HepG2 (cell line): ENCODE measurements at regions not wholly inside any gene's neighbourhood (a gene's known extent, or its start where the extent isn't known, plus 50 kb on each side); places are given as distances from the start of the nearest gene placed in this dataset.

Experiments
- ATAC-seq: fragments of 200-7000 bp; cut with Tn5 transposase; 3 replicates; pipeline ENCODE4 v1.9.1; 2020; ENCODE audit warnings: mild to moderate bottlenecking, moderate library complexity
- BruUV-seq: library from RNA; stranded (reverse); fragments of 400-500 nt; replicated peaks from 2 replicates; lab custom pipeline; 2021; lab: Mats Ljungman, UMichigan
- CTCF ChIA-PET: fragments of 300-600 bp; formaldehyde crosslinking; extraction: SDS; loops from one replicate; lab custom pipeline; 2021; ENCODE audit warnings: low total read pairs, inconsistent platforms, low intra/inter-chr PET ratio; lab: Yijun Ruan, JAX
- POLR2A ChIA-PET: fragments of 350-600 bp; sonication (Branson Sonifier 250); formaldehyde crosslinking; loops from one replicate; lab custom pipeline; 2020; ENCODE audit warnings: antibody characterized with exemption, inconsistent platforms; lab: Yijun Ruan, JAX
- DNase-seq: peaks from one replicate; pipeline ENCODE4 v3.0.0-alpha.2; 2015; ENCODE audit warnings: low spot score
- FAIRE-seq: peaks from 3 replicates; lab custom pipeline; 2011; peaks lifted over from hg19 to GRCh38; lab: Jason Lieb, UNC
- H2AFZ ChIP-seq: one replicate; pipeline ENCODE4 v1.6.1; 2011; ENCODE audit warnings: low read length, inconsistent platforms
- H3K27ac ChIP-seq: fragments of 300-600 bp; 3 replicates; pipeline ENCODE4 v1.8.0; 2011; ENCODE audit warnings: mixed run types, mild to moderate bottlenecking, mixed read lengths, low read length, inconsistent platforms; ENCODE audit not compliant: insufficient read depth; ENCODE audit errors: extremely low read length
- H3K27me3 ChIP-seq, 2 experiments: fragments of 200-600 bp in 1 of 2; 2 replicates in 1 of 2; 3 replicates in 1 of 2; pipeline versions ENCODE4 v1.6.0 to v1.8.0; 2011; ENCODE audit warnings: low read length in 2 of 2, mild to moderate bottlenecking in 2 of 2, moderate library complexity in 2 of 2, inconsistent platforms in 1 of 2; ENCODE audit not compliant: insufficient read depth in 2 of 2, control insufficient read depth in 1 of 2
- H3K36me3 ChIP-seq, 2 experiments: fragments of 200-600 bp in 1 of 2; replicated peaks in 1 of 2; 2 replicates in 1 of 2; 3 replicates in 1 of 2; pipeline versions ENCODE4 v1.5.1 to v1.8.0; 2011; ENCODE audit warnings: low read length in 2 of 2, inconsistent platforms in 1 of 2; ENCODE audit not compliant: insufficient read depth in 2 of 2, control insufficient read depth in 1 of 2
- H3K4me1 ChIP-seq: 2 replicates; pipeline ENCODE4 v1.5.1; 2012; ENCODE audit warnings: low read length, inconsistent platforms; ENCODE audit not compliant: insufficient read depth
- H3K4me2 ChIP-seq: 2 replicates; pipeline ENCODE4 v1.6.0; 2011; ENCODE audit warnings: low read depth, low read length, inconsistent platforms
- H3K4me3 ChIP-seq, 3 experiments: fragments of 200-600 bp in 1 of 3; sonication (generic), shearing (Covaris generic) in 1 of 3; replicated peaks in 1 of 3; 2 replicates each; pipeline ENCODE4 v1.5.1; 2011 to 2016; ENCODE audit warnings: low read length in 3 of 3, inconsistent platforms in 2 of 3, low read depth in 2 of 3, mild to moderate bottlenecking in 2 of 3, control low read depth in 1 of 3, mixed read lengths in 1 of 3; ENCODE audit not compliant: insufficient read depth in 1 of 3
- H3K79me2 ChIP-seq: one replicate; pipeline ENCODE4 v1.6.1; 2011; ENCODE audit warnings: low read length, inconsistent platforms; ENCODE audit not compliant: insufficient read depth
- H3K9ac ChIP-seq: 2 replicates; pipeline ENCODE4 v1.6.0; 2011; ENCODE audit warnings: mild to moderate bottlenecking, low read depth, low read length, inconsistent platforms; ENCODE audit not compliant: insufficient read depth
- H3K9me3 ChIP-seq: 2 replicates; pipeline ENCODE4 v1.5.1; 2012; ENCODE audit warnings: mild to moderate bottlenecking, low read length
- H4K20me1 ChIP-seq: 2 replicates; pipeline ENCODE4 v1.6.0; 2011; ENCODE audit warnings: inconsistent platforms, mild to moderate bottlenecking, low read length, moderate library complexity; ENCODE audit not compliant: insufficient read depth
- DPF2 ChIP-seq: sonication (generic); formaldehyde crosslinking; IDR thresholded peaks from 2 replicates; pipeline ENCODE4 v1.4.0; 2020; ENCODE audit warnings: mild to moderate bottlenecking, low read depth, missing genetic modification reagents, borderline replicate concordance
- HIVEP1 ChIP-seq: sonication (generic); formaldehyde crosslinking; IDR thresholded peaks from 2 replicates; pipeline ENCODE4 v1.4.0; 2020; ENCODE audit warnings: mild to moderate bottlenecking, missing genetic modification reagents
- KDM3A ChIP-seq: IDR thresholded peaks from 2 replicates; pipeline ENCODE4 v1.6.1; 2018; ENCODE audit warnings: low read depth, missing compliant biosample characterization
- KDM5A ChIP-seq: fragments of 200-600 bp; sonication (generic); IDR thresholded peaks from 2 replicates; pipeline ENCODE4 v1.7.0; 2018; ENCODE audit warnings: antibody characterized with exemption, mild to moderate bottlenecking, low read length, borderline replicate concordance
- SALL2 ChIP-seq: sonication (generic); formaldehyde crosslinking; IDR thresholded peaks from 2 replicates; pipeline ENCODE4 v1.8.1; 2023; ENCODE audit warnings: mild to moderate bottlenecking, missing genetic modification reagents, inconsistent platforms
- TEAD2 ChIP-seq: sonication (generic); formaldehyde crosslinking; IDR thresholded peaks from 2 replicates; pipeline ENCODE4 v1.9.0; 2021; ENCODE audit warnings: missing genetic modification reagents
- ZFP1 ChIP-seq: IDR thresholded peaks from 2 replicates; pipeline ENCODE4 v1.6.1; 2016
- ZNF430 ChIP-seq: sonication (generic); formaldehyde crosslinking; IDR thresholded peaks from 2 replicates; pipeline ENCODE4 v1.9.0; 2021; ENCODE audit warnings: mild to moderate bottlenecking, missing genetic modification reagents
- ZNF607 ChIP-seq: sonication (generic); formaldehyde crosslinking; IDR thresholded peaks from 2 replicates; pipeline ENCODE4 v1.5.1; 2020; ENCODE audit warnings: missing genetic modification reagents, mild to moderate bottlenecking, borderline replicate concordance
- in situ Hi-C: cut with HindIII; loops from 2 replicates; pipeline ENCODE4 v1.10.0; 2017; ENCODE audit warnings: low pct_unique_long_range_greater_than_20kb; ENCODE audit not compliant: extremely low pct_ligation_motif_present
- intact Hi-C: fragments of 100-400 bp; cut with micrococcal nuclease; formaldehyde crosslinking; loops from one replicate; pipeline ENCODE4 v1.10.0; 2022; ENCODE audit not compliant: unreplicated experiment
- TF ChIP-seq, protein P1 (sequence below): sonication (generic); formaldehyde crosslinking; IDR thresholded peaks from 2 replicates; pipeline ENCODE4 v1.9.0; 2022; ENCODE audit warnings: missing genetic modification reagents, mild to moderate bottlenecking, borderline replicate concordance
- TF ChIP-seq, protein P2 (sequence below): sonication (generic); formaldehyde crosslinking; IDR thresholded peaks from 2 replicates; pipeline ENCODE4 v1.4.0; 2020; ENCODE audit warnings: missing genetic modification reagents

DNA sequence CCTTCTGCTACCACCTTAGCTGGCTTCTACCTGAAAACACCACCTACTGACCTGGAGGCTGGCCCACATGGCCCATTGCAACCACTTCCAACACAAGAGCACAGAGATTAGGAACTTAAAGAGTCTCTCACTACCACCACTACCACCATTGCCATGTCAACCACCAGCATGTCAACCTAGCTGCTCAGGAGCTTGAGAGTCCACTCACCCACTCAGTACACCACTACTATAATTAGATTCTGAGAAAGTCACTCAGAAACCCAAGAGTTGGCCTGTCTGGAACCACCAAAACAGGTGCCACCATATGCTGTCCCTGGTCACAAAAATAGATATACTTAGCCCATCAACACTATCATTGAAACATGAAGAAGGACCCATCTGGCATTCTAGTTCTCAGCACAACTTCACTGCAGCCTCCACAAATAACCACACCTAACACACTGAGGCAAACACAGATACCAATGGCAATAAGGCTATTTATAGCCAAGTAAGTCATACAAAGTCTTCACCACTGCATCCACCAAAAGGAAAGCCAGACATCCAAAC, 806.7 kb upstream of the EPHA6 start:
- DNase-seq = no peak
- ATAC-seq = no peak
- H3K4me1 ChIP-seq = no peaks in the 10 kb centered on the region
- no peaks in the 10 kb centered on the region for H4K20me1 ChIP-seq
- no peak overlapping the region for H3K27ac ChIP-seq
- no peaks in the 10 kb centered on the region for H3K9me3 ChIP-seq
- ChIA-PET CTCF (no interaction called here), POLR2A (no interaction called here)
- intact Hi-C loops = no loop called here
- no peaks in the 10 kb centered on the region for H3K36me3 ChIP-seq
- H3K27me3 ChIP-seq = no peaks in the 10 kb centered on the region
- H3K9ac ChIP-seq = no peak overlapping the region
- H3K4me2 ChIP-seq = no peak overlapping the region
- H3K79me2 ChIP-seq = no peaks in the 10 kb centered on the region
- in situ Hi-C loops = no loop called here
- TF ChIP-seq DPF2 (CRISPR knock-in tag) (no peak), TEAD2 (CRISPR knock-in tag) (no peak), ZNF607 (no peak), ZNF430 (CRISPR knock-in tag) (no peak), HIVEP1 (no peak), SALL2 (CRISPR knock-in tag) (no peak), ZFP1 (CRISPR knock-in tag) (no peak), KDM5A (no peak), KDM3A (CRISPR knock-in tag) (no peak)
- TF ChIP-seq, protein P1, sequence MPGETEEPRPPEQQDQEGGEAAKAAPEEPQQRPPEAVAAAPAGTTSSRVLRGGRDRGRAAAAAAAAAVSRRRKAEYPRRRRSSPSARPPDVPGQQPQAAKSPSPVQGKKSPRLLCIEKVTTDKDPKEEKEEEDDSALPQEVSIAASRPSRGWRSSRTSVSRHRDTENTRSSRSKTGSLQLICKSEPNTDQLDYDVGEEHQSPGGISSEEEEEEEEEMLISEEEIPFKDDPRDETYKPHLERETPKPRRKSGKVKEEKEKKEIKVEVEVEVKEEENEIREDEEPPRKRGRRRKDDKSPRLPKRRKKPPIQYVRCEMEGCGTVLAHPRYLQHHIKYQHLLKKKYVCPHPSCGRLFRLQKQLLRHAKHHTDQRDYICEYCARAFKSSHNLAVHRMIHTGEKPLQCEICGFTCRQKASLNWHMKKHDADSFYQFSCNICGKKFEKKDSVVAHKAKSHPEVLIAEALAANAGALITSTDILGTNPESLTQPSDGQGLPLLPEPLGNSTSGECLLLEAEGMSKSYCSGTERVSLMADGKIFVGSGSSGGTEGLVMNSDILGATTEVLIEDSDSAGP (CRISPR knock-in tag) = no peak
- TF ChIP-seq, protein P2, sequence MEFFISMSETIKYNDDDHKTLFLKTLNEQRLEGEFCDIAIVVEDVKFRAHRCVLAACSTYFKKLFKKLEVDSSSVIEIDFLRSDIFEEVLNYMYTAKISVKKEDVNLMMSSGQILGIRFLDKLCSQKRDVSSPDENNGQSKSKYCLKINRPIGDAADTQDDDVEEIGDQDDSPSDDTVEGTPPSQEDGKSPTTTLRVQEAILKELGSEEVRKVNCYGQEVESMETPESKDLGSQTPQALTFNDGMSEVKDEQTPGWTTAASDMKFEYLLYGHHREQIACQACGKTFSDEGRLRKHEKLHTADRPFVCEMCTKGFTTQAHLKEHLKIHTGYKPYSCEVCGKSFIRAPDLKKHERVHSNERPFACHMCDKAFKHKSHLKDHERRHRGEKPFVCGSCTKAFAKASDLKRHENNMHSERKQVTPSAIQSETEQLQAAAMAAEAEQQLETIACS (CRISPR knock-in tag) = no peak
- FAIRE-seq = no peak
- no peak overlapping the region for H2AFZ ChIP-seq
- no peak overlapping the region for H3K4me3 ChIP-seq
- BruUV-seq = no TSS peak
